Tibial nerve (tissue), 4 donors: ENCODE measurements at regions not wholly inside any gene's neighbourhood (a gene's known extent, or its start where the extent isn't known, plus 50 kb on each side); places are given as distances from the start of the nearest gene placed in this dataset.

ENCODE experiments used
- EP300 ChIP-seq, 2 donors: sonication (generic); formaldehyde crosslinking; IDR thresholded peaks; one replicate each; pipeline ENCODE4 v1.6.1; 2017; ENCODE audit warnings: antibody characterized with exemption in 2 of 2, mild to moderate bottlenecking in 1 of 2
- POLR2A ChIP-seq, 2 donors: fragments of 450-650 bp; IDR thresholded peaks; one replicate each; pipeline ENCODE4 v1.6.1; 2017; ENCODE audit warnings: antibody characterized with exemption in 2 of 2, mild to moderate bottlenecking in 2 of 2, moderate library complexity in 2 of 2
- TF ChIP-seq, protein P1 (sequence below), 5 experiments: fragments of 200-600 bp in 3 of 5; fragments of 450-650 bp in 2 of 5; sonication (generic) in 3 of 5; IDR thresholded peaks; one replicate each; pipeline ENCODE4 v1.5.1; 2016 to 2019; ENCODE audit warnings: antibody characterized with exemption in 5 of 5, mild to moderate bottlenecking in 3 of 5, moderate library complexity in 2 of 5

DNA sequence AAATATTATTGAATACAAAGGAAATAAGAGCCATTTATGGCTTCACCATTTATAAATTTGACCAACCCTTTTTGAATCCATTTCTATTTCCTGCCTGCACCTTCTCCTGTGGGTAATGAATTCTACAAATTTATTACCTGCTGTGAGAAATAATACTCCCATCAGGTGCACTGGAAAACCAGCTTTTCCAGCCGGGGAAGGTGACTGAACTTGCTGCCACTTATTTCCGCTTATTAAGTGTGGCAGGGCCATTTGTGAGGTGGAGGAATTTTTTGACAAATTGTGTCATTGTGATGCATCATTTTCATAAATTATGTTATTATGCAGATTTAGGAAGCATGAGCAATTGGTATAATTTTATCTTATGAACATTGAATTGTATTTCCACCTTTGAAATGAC is 151.1 kb downstream of the SQOR start:
- TF ChIP-seq, protein P1, sequence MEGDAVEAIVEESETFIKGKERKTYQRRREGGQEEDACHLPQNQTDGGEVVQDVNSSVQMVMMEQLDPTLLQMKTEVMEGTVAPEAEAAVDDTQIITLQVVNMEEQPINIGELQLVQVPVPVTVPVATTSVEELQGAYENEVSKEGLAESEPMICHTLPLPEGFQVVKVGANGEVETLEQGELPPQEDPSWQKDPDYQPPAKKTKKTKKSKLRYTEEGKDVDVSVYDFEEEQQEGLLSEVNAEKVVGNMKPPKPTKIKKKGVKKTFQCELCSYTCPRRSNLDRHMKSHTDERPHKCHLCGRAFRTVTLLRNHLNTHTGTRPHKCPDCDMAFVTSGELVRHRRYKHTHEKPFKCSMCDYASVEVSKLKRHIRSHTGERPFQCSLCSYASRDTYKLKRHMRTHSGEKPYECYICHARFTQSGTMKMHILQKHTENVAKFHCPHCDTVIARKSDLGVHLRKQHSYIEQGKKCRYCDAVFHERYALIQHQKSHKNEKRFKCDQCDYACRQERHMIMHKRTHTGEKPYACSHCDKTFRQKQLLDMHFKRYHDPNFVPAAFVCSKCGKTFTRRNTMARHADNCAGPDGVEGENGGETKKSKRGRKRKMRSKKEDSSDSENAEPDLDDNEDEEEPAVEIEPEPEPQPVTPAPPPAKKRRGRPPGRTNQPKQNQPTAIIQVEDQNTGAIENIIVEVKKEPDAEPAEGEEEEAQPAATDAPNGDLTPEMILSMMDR (IDR thresholded peaks at IDR 0.05) = no peak
- no peak for TF ChIP-seq POLR2A (IDR thresholded peaks at IDR 0.05)
- TF ChIP-seq EP300 (IDR thresholded peaks at IDR 0.05) = no peak
